Uterus (tissue), 2 donors: ENCODE measurements at regions not wholly inside any gene's neighbourhood (a gene's known extent, or its start where the extent isn't known, plus 50 kb on each side); places are given as distances from the start of the nearest gene placed in this dataset.
"Not testable (repeated sequence)": the region's sequence is repeated elsewhere in the genome, so short reads cannot be mapped to it uniquely, and the experiment has no call there.

Source experiments
- POLR2A ChIP-seq, 2 donors: fragments of 450-650 bp; IDR thresholded peaks; one replicate each; pipeline ENCODE4 v1.6.1; 2016; ENCODE audit warnings: antibody characterized with exemption in 2 of 2, mild to moderate bottlenecking in 1 of 2, moderate library complexity in 1 of 2
- TF ChIP-seq, protein P1 (sequence below), 4 experiments: fragments of 200-600 bp in 2 of 4; fragments of 450-650 bp in 2 of 4; sonication (generic) in 2 of 4; IDR thresholded peaks; one replicate each; pipeline ENCODE4 v1.5.1; 2016 to 2019; ENCODE audit warnings: antibody characterized with exemption in 4 of 4, mild to moderate bottlenecking in 2 of 4, moderate library complexity in 1 of 4

DNA sequence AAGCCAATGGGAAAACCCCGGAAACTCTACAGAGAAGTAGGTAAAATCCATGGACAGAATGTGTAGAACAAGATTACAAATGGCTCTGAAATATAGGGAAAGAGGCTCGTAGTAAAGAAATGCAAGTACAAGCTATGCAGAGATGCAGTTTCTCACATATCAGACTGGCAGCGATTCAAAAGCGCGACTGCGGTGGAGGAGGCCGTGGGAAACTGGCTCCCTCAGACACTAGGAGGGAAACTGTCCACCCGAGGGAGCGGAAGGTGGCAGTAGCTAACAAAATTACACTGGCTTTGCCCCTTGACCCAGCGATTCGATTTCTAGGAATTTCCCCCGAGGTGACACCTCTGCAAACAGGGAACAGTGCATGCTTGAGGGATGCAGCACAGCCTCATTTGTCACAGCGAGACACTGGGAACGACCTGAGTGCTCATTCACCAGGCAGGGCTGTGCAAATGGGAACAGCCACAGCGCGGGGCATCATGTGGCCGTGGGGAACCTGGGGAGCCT lies 349.3 kb downstream of the CNTNAP3B start:
- TF ChIP-seq, protein P1, sequence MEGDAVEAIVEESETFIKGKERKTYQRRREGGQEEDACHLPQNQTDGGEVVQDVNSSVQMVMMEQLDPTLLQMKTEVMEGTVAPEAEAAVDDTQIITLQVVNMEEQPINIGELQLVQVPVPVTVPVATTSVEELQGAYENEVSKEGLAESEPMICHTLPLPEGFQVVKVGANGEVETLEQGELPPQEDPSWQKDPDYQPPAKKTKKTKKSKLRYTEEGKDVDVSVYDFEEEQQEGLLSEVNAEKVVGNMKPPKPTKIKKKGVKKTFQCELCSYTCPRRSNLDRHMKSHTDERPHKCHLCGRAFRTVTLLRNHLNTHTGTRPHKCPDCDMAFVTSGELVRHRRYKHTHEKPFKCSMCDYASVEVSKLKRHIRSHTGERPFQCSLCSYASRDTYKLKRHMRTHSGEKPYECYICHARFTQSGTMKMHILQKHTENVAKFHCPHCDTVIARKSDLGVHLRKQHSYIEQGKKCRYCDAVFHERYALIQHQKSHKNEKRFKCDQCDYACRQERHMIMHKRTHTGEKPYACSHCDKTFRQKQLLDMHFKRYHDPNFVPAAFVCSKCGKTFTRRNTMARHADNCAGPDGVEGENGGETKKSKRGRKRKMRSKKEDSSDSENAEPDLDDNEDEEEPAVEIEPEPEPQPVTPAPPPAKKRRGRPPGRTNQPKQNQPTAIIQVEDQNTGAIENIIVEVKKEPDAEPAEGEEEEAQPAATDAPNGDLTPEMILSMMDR (IDR thresholded peaks at IDR 0.05): not testable (repeated sequence)
- not testable (repeated sequence) for TF ChIP-seq POLR2A (IDR thresholded peaks at IDR 0.05)
